Activated naive CD8-positive, alpha-beta T cell treated with anti-CD3 and anti-CD28 coated beads, Interleukin-2, amount 10 ng/mL, durations not matched to agents 7 days and 5 days (primary cell): ENCODE measurements at regions not wholly inside any gene's neighbourhood (a gene's known extent, or its start where the extent isn't known, plus 50 kb on each side); places are given as distances from the start of the nearest gene placed in this dataset.

Experiments used
- ATAC-seq: fragments of 150-1000 bp; cut with Tn5 transposase; one replicate; pipeline ENCODE4 v1.10.0; 2021; ENCODE audit warnings: low read depth, moderate library complexity
- POLR2A ChIA-PET: fragments of 350-600 bp; sonication (Branson Sonifier 250); formaldehyde crosslinking; loops from one replicate; lab custom pipeline; 2021; ENCODE audit warnings: antibody characterized with exemption; lab: Charles Lee
- DNase-seq: peaks from one replicate; pipeline ENCODE4 v3.0.0; 2021
- H3K27ac Mint-ChIP-seq: one replicate; pipeline ENCODE4 v1.8.0; 2022; ENCODE audit warnings: mild to moderate bottlenecking, mixed read lengths
- H3K27me3 Mint-ChIP-seq: one replicate; pipeline ENCODE4 v1.8.0; 2022; ENCODE audit warnings: mild to moderate bottlenecking, moderate library complexity, mixed read lengths
- H3K36me3 Mint-ChIP-seq: one replicate; pipeline ENCODE4 v1.8.0; 2021; ENCODE audit warnings: mild to moderate bottlenecking, mixed read lengths
- H3K4me1 Mint-ChIP-seq: one replicate; pipeline ENCODE4 v1.8.0; 2021; ENCODE audit warnings: mixed read lengths
- H3K4me3 Mint-ChIP-seq: one replicate; pipeline ENCODE4 v1.8.0; 2022; ENCODE audit warnings: mild to moderate bottlenecking, moderate library complexity, mixed read lengths
- H3K9me3 Mint-ChIP-seq: one replicate; pipeline ENCODE4 v1.8.0; 2021; ENCODE audit warnings: mixed read lengths

GRCh38 chr4:177673985-177674489 is 231.8 kb upstream of the AGA start:
- H3K36me3 Mint-ChIP-seq = no peaks in the 10 kb centered on the region
- ATAC-seq (no peak), DNase-seq (no peak)
- POLR2A ChIA-PET = no interaction called here
- H3K27me3 Mint-ChIP-seq = no peaks in the 10 kb centered on the region
- no peak overlapping the region for H3K27ac Mint-ChIP-seq
- H3K4me3 Mint-ChIP-seq = no peak overlapping the region
- H3K4me1 Mint-ChIP-seq = no peaks in the 10 kb centered on the region
- H3K9me3 Mint-ChIP-seq = no peaks in the 10 kb centered on the region

GRCh38 chr4:177680308-177680707 is 238.1 kb upstream of the AGA start:
- H3K36me3 Mint-ChIP-seq = no peaks in the 10 kb centered on the region
- POLR2A ChIA-PET = no interaction called here
- no peaks in the 10 kb centered on the region for H3K27me3 Mint-ChIP-seq
- H3K4me1 Mint-ChIP-seq = no peaks in the 10 kb centered on the region
- no peak for ATAC-seq
- DNase-seq = no peak
- no peak overlapping the region for H3K4me3 Mint-ChIP-seq
- no peak overlapping the region for H3K27ac Mint-ChIP-seq
- no peaks in the 10 kb centered on the region for H3K9me3 Mint-ChIP-seq

GRCh38 chr4:177681902-177682301 is 239.7 kb upstream of the AGA start:
- Mint-ChIP-seq H3K27ac (no peak overlapping the region), H3K4me1 (no peaks in the 10 kb centered on the region), H3K36me3 (no peaks in the 10 kb centered on the region), H3K27me3 (no peaks in the 10 kb centered on the region), H3K4me3 (no peak overlapping the region), H3K9me3 (no peaks in the 10 kb centered on the region)
- DNase-seq (no peak), ATAC-seq (no peak)
- POLR2A ChIA-PET = no interaction called here

- Mint-ChIP-seq H3K27ac (no peak overlapping the region), H3K4me3 (no peak overlapping the region), H3K36me3 (no peaks in the 10 kb centered on the region), H3K9me3 (no peaks in the 10 kb centered on the region), H3K4me1 (no peaks in the 10 kb centered on the region), H3K27me3 (no peaks in the 10 kb centered on the region)
- DNase-seq (no peak), ATAC-seq (no peak)
- POLR2A ChIA-PET = no interaction called here
Observed at GRCh38 chr4:177687117-177687516, 244.9 kb upstream of the AGA start.

GRCh38 chr4:177692907-177693306 is 250.7 kb upstream of the AGA start:
- H3K9me3 Mint-ChIP-seq = no peaks in the 10 kb centered on the region
- H3K4me1 Mint-ChIP-seq = no peaks in the 10 kb centered on the region
- no peak overlapping the region for H3K27ac Mint-ChIP-seq
- POLR2A ChIA-PET = no interaction called here
- H3K36me3 Mint-ChIP-seq = no peaks in the 10 kb centered on the region
- ATAC-seq (no peak), DNase-seq (no peak)
- H3K4me3 Mint-ChIP-seq = no peak overlapping the region
- H3K27me3 Mint-ChIP-seq = no peaks in the 10 kb centered on the region

- no peaks in the 10 kb centered on the region for H3K4me1 Mint-ChIP-seq
- H3K4me3 Mint-ChIP-seq = no peak overlapping the region
- H3K36me3 Mint-ChIP-seq = no peaks in the 10 kb centered on the region
- H3K9me3 Mint-ChIP-seq = no peaks in the 10 kb centered on the region
- H3K27me3 Mint-ChIP-seq = no peaks in the 10 kb centered on the region
- POLR2A ChIA-PET = no interaction called here
- no peak overlapping the region for H3K27ac Mint-ChIP-seq
- DNase-seq (no peak), ATAC-seq (no peak)
Observed at GRCh38 chr4:177696438-177696966, 254.3 kb upstream of the AGA start.

- Mint-ChIP-seq H3K4me1 (no peaks in the 10 kb centered on the region), H3K27ac (no peak overlapping the region), H3K36me3 (no peaks in the 10 kb centered on the region), H3K9me3 (peaks cover 2% of the 10 kb centered on the region), H3K27me3 (no peaks in the 10 kb centered on the region), H3K4me3 (no peak overlapping the region)
- POLR2A ChIA-PET = no interaction called here
- ATAC-seq (no peak), DNase-seq (no peak)
Observed at GRCh38 chr4:177699365-177700213, 257.4 kb upstream of the AGA start.

GRCh38 chr4:177706916-177707315 is 264.7 kb upstream of the AGA start:
- no peak for DNase-seq
- Mint-ChIP-seq H3K9me3 (peaks cover 2% of the 10 kb centered on the region), H3K4me1 (no peaks in the 10 kb centered on the region), H3K36me3 (no peaks in the 10 kb centered on the region), H3K4me3 (no peak overlapping the region), H3K27ac (no peak overlapping the region), H3K27me3 (no peaks in the 10 kb centered on the region)
- POLR2A ChIA-PET = no interaction called here
- ATAC-seq = no peak

GRCh38 chr4:177713454-177713853 is 271.2 kb upstream of the AGA start:
- Mint-ChIP-seq H3K27me3 (no peaks in the 10 kb centered on the region), H3K4me1 (no peaks in the 10 kb centered on the region), H3K9me3 (no peaks in the 10 kb centered on the region), H3K4me3 (no peak overlapping the region), H3K27ac (no peak overlapping the region), H3K36me3 (no peaks in the 10 kb centered on the region)
- POLR2A ChIA-PET = interaction anchor here (0.6 kb wide), 1 partner anchor 616 kb away, joined by 3 read pairs; no protein-coding TSS in a partner anchor
- DNase-seq (no peak), ATAC-seq (no peak)

GRCh38 chr4:177717407-177717806 is 275.2 kb upstream of the AGA start:
- no peaks in the 10 kb centered on the region for H3K36me3 Mint-ChIP-seq
- no peaks in the 10 kb centered on the region for H3K27me3 Mint-ChIP-seq
- no peaks in the 10 kb centered on the region for H3K4me1 Mint-ChIP-seq
- peaks cover 2% of the 10 kb centered on the region for H3K9me3 Mint-ChIP-seq
- H3K27ac Mint-ChIP-seq = no peak overlapping the region
- DNase-seq = no peak
- ATAC-seq = no peak
- no peak overlapping the region for H3K4me3 Mint-ChIP-seq
- POLR2A ChIA-PET = no interaction called here

GRCh38 chr4:177718514-177718913 is 276.3 kb upstream of the AGA start:
- Mint-ChIP-seq H3K27me3 (no peaks in the 10 kb centered on the region), H3K4me1 (no peaks in the 10 kb centered on the region), H3K9me3 (peaks cover 2% of the 10 kb centered on the region), H3K27ac (no peak overlapping the region), H3K4me3 (no peak overlapping the region), H3K36me3 (no peaks in the 10 kb centered on the region)
- POLR2A ChIA-PET = no interaction called here
- DNase-seq (no peak), ATAC-seq (no peak)

GRCh38 chr4:177726111-177726510 is 283.9 kb upstream of the AGA start:
- Mint-ChIP-seq H3K36me3 (no peaks in the 10 kb centered on the region), H3K4me1 (no peaks in the 10 kb centered on the region), H3K27me3 (no peaks in the 10 kb centered on the region), H3K4me3 (no peak overlapping the region), H3K27ac (no peak overlapping the region), H3K9me3 (peaks cover 1% of the 10 kb centered on the region)
- POLR2A ChIA-PET = no interaction called here
- DNase-seq (no peak), ATAC-seq (no peak)

- DNase-seq (no peak), ATAC-seq (no peak)
- no peaks in the 10 kb centered on the region for H3K27me3 Mint-ChIP-seq
- peaks cover 2% of the 10 kb centered on the region for H3K9me3 Mint-ChIP-seq
- POLR2A ChIA-PET = no interaction called here
- no peaks in the 10 kb centered on the region for H3K4me1 Mint-ChIP-seq
- H3K27ac Mint-ChIP-seq = no peak overlapping the region
- no peaks in the 10 kb centered on the region for H3K36me3 Mint-ChIP-seq
- no peak overlapping the region for H3K4me3 Mint-ChIP-seq
Observed at GRCh38 chr4:177728361-177729152, 286.3 kb upstream of the AGA start.
